SH-SY5Y (cell line): ENCODE measurements at regions not wholly inside any gene's neighbourhood (a gene's known extent, or its start where the extent isn't known, plus 50 kb on each side); places are given as distances from the start of the nearest gene placed in this dataset.

Source experiments
- GATA2 ChIP-seq: IDR thresholded peaks from 2 replicates; pipeline ENCODE4 v1.6.1; 2011; ENCODE audit warnings: mild to moderate bottlenecking, low read depth, low read length
- GATA3 ChIP-seq: IDR thresholded peaks from 2 replicates; pipeline ENCODE4 v1.6.1; 2011; ENCODE audit warnings: low read depth, mild to moderate bottlenecking, low read length, moderate library complexity

DNA sequence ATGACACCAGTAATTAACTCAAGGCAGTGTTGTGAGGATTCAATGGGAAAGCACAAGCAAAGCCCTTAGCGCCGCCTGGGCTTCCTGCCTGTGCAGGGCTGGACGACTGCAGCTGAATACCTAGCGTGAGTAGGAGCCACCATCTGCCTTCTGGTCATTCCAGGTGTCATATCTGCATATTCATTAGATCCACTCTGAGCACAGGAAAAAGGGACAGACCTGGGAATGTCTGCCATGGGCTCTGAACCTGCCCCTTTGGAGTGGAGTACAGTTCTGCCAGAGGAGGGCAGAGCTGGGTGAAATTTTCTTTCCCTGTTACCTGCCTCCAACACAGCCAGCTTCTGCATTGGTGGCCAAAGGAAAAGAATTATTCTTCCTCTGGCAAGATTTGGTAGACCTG lies 298.8 kb downstream of the NSG2 start:
- TF ChIP-seq GATA3 (no peak), GATA2 (no peak)
